ENCODE measurements at regions not wholly inside any gene's neighbourhood (a gene's known extent, or its start where the extent isn't known, plus 50 kb on each side); places are given as distances from the start of the nearest gene placed in this dataset.

- TF ChIP-seq, protein P1, sequence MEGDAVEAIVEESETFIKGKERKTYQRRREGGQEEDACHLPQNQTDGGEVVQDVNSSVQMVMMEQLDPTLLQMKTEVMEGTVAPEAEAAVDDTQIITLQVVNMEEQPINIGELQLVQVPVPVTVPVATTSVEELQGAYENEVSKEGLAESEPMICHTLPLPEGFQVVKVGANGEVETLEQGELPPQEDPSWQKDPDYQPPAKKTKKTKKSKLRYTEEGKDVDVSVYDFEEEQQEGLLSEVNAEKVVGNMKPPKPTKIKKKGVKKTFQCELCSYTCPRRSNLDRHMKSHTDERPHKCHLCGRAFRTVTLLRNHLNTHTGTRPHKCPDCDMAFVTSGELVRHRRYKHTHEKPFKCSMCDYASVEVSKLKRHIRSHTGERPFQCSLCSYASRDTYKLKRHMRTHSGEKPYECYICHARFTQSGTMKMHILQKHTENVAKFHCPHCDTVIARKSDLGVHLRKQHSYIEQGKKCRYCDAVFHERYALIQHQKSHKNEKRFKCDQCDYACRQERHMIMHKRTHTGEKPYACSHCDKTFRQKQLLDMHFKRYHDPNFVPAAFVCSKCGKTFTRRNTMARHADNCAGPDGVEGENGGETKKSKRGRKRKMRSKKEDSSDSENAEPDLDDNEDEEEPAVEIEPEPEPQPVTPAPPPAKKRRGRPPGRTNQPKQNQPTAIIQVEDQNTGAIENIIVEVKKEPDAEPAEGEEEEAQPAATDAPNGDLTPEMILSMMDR (conservative IDR thresholded peaks at IDR 0.05; ENCODE audit: low read depth, low read length) = no peak
- TF ChIP-seq EZH2 (IDR thresholded peaks at IDR 0.05; ENCODE audit: borderline replicate concordance, low read depth, low read length, poor library complexity, severe bottlenecking) = no peak
Observed at GRCh38 chr3:4019501-4019900, 220.3 kb downstream of the LRRN1 start.
